Keratinocyte (primary cell): ENCODE measurements at regions not wholly inside any gene's neighbourhood (a gene's known extent, or its start where the extent isn't known, plus 50 kb on each side); places are given as distances from the start of the nearest gene placed in this dataset.

Experiments used
- DNase-seq: peaks from one replicate; pipeline ENCODE4 v3.0.0-alpha.2; 2011; ENCODE audit warnings: low read depth, missing footprints, low spot score
- FAIRE-seq: peaks from 2 replicates; lab custom pipeline; 2011; peaks lifted over from hg19 to GRCh38; lab: Jason Lieb, UNC
- H2AFZ ChIP-seq: 2 replicates; pipeline ENCODE4 v1.6.0; 2012; ENCODE audit warnings: low read length, control low read depth, inconsistent platforms; ENCODE audit not compliant: control insufficient read depth
- H3K27ac ChIP-seq: 2 replicates; pipeline ENCODE4 v1.5.1; 2011; ENCODE audit warnings: low read length; ENCODE audit not compliant: control insufficient read depth, insufficient read depth
- H3K27me3 ChIP-seq: 3 replicates; pipeline ENCODE4 v1.6.0; 2011; ENCODE audit warnings: low read length; ENCODE audit not compliant: control insufficient read depth, insufficient read depth; ENCODE audit errors: extremely low read depth
- H3K36me3 ChIP-seq, 2 experiments: 2 replicates in 1 of 2; 3 replicates in 1 of 2; pipeline ENCODE4 v1.5.1; 2011; ENCODE audit warnings: low read length in 2 of 2, mild to moderate bottlenecking in 1 of 2; ENCODE audit not compliant: control insufficient read depth in 2 of 2, insufficient read depth in 2 of 2; ENCODE audit errors: extremely low read depth in 1 of 2
- H3K4me1 ChIP-seq: 3 replicates; pipeline ENCODE4 v1.5.1; 2011; ENCODE audit warnings: low read length; ENCODE audit not compliant: control insufficient read depth, insufficient read depth; ENCODE audit errors: extremely low read depth
- H3K4me2 ChIP-seq: 3 replicates; pipeline ENCODE4 v1.6.0; 2011; ENCODE audit warnings: low read depth, low read length; ENCODE audit not compliant: control insufficient read depth, insufficient read depth; ENCODE audit errors: extremely low read depth
- H3K4me3 ChIP-seq, 3 experiments: fragments of 200-600 bp in 1 of 3; sonication (generic) in 1 of 3; 2 replicates in 2 of 3; 3 replicates in 1 of 3; pipeline ENCODE4 v1.5.1; 2011 to 2016; ENCODE audit warnings: low read length in 3 of 3, mild to moderate bottlenecking in 3 of 3, control low read depth in 2 of 3, inconsistent platforms in 1 of 3, low read depth in 1 of 3, mixed read lengths in 1 of 3, mixed run types in 1 of 3, moderate library complexity in 1 of 3; ENCODE audit not compliant: control insufficient read depth in 2 of 3, insufficient read depth in 2 of 3; ENCODE audit errors: extremely low read depth in 1 of 3
- H3K79me2 ChIP-seq: 2 replicates; pipeline ENCODE4 v1.6.0; 2012; ENCODE audit warnings: low read length; ENCODE audit not compliant: control insufficient read depth, insufficient read depth
- H3K9ac ChIP-seq: 3 replicates; pipeline ENCODE4 v1.6.0; 2011; ENCODE audit warnings: low read length; ENCODE audit not compliant: control insufficient read depth, insufficient read depth; ENCODE audit errors: extremely low read depth
- H3K9me1 ChIP-seq: 3 replicates; pipeline ENCODE4 v1.6.0; 2011; ENCODE audit warnings: low read length; ENCODE audit not compliant: control insufficient read depth, insufficient read depth; ENCODE audit errors: extremely low read depth
- H3K9me3 ChIP-seq: 2 replicates; pipeline ENCODE4 v1.5.1; 2012; ENCODE audit warnings: low read depth, low read length; ENCODE audit not compliant: control insufficient read depth
- H4K20me1 ChIP-seq: 3 replicates; pipeline ENCODE4 v1.6.0; 2011; ENCODE audit warnings: low read length; ENCODE audit not compliant: control insufficient read depth, insufficient read depth; ENCODE audit errors: extremely low read depth
- EZH2 ChIP-seq: IDR thresholded peaks from one replicate; pipeline ENCODE4 v1.6.1; 2012; ENCODE audit warnings: inconsistent platforms, mild to moderate bottlenecking, low read length, moderate library complexity
- dilution Hi-C: fragments of 300-500 bp; cut with MboI; formaldehyde crosslinking; loops from one replicate; pipeline ENCODE4 v1.7.0; 2020; ENCODE audit warnings: low sequenced_read_pairs; ENCODE audit not compliant: extremely low pct_ligation_motif_present
- TF ChIP-seq, protein P1 (sequence below), 3 experiments: IDR thresholded peaks in 1 of 3; conservative IDR thresholded peaks in 1 of 3; optimal IDR thresholded peaks in 1 of 3; 2 replicates in 2 of 3; 3 replicates in 1 of 3; pipeline versions ENCODE3 to v1.5.1; 2011; ENCODE audit warnings: low read length in 3 of 3, mild to moderate bottlenecking in 3 of 3, moderate library complexity in 2 of 3, control low read depth in 1 of 3, inconsistent platforms in 1 of 3; ENCODE audit not compliant: insufficient read depth in 2 of 3; ENCODE audit errors: extremely low read depth in 1 of 3

DNA sequence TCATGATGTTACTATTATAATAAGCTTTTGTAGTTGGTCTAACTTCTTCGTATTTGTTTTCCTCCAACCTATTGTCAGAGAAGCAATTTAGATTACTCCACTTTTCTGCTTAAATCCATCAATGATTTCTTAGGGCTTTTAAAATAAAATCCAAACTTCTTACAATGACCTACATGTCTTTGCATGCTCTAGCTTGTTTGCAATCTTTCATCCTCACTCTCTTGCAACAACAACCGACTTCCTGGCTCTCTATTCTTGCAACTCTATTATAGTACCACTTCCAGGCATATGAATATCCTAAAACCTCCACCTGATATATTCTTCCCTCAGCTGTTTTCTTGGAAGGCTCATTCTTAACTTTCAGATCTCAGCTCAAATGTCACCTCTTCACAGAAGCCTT is 1288.7 kb downstream of the PLA2G4A start:
- dilution Hi-C loops: no loop called here

GRCh38 chr1:188122646-188123045 is 1293.9 kb downstream of the PLA2G4A start:
- TF ChIP-seq EZH2: no peak
- TF ChIP-seq, protein P1, sequence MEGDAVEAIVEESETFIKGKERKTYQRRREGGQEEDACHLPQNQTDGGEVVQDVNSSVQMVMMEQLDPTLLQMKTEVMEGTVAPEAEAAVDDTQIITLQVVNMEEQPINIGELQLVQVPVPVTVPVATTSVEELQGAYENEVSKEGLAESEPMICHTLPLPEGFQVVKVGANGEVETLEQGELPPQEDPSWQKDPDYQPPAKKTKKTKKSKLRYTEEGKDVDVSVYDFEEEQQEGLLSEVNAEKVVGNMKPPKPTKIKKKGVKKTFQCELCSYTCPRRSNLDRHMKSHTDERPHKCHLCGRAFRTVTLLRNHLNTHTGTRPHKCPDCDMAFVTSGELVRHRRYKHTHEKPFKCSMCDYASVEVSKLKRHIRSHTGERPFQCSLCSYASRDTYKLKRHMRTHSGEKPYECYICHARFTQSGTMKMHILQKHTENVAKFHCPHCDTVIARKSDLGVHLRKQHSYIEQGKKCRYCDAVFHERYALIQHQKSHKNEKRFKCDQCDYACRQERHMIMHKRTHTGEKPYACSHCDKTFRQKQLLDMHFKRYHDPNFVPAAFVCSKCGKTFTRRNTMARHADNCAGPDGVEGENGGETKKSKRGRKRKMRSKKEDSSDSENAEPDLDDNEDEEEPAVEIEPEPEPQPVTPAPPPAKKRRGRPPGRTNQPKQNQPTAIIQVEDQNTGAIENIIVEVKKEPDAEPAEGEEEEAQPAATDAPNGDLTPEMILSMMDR (optimal IDR thresholded peaks at IDR 0.05 in 1 of 3, IDR thresholded peaks at IDR 0.05 in 1 of 3, conservative IDR thresholded peaks at IDR 0.05 in 1 of 3; ENCODE audit: extremely low read depth in 1 of 3, insufficient read depth in 2 of 3, low read length in 3 of 3): no peak
- no peak overlapping the region for H3K9ac ChIP-seq
- no peaks in the 10 kb centered on the region for H3K27me3 ChIP-seq
- H3K9me3 ChIP-seq: no peaks in the 10 kb centered on the region
- FAIRE-seq (no peak), DNase-seq (no peak)
- dilution Hi-C loops: no loop called here
- no peak overlapping the region for H3K4me3 ChIP-seq
- H3K79me2 ChIP-seq: no peaks in the 10 kb centered on the region
- no peaks in the 10 kb centered on the region for H4K20me1 ChIP-seq
- H3K4me2 ChIP-seq: no peak overlapping the region
- no peak overlapping the region for H3K27ac ChIP-seq
- H3K4me1 ChIP-seq: no peaks in the 10 kb centered on the region
- H2AFZ ChIP-seq: no peak overlapping the region
- no peaks in the 10 kb centered on the region for H3K9me1 ChIP-seq
- no peaks in the 10 kb centered on the region for H3K36me3 ChIP-seq

More for the DNA sequence above, 1288.7 kb downstream of the PLA2G4A start:
- no peak for DNase-seq
- no peak overlapping the region for H2AFZ ChIP-seq
- H3K36me3 ChIP-seq: no peaks in the 10 kb centered on the region
- H3K79me2 ChIP-seq: no peaks in the 10 kb centered on the region
- no peaks in the 10 kb centered on the region for H4K20me1 ChIP-seq
- no peaks in the 10 kb centered on the region for H3K27me3 ChIP-seq
- no peak overlapping the region for H3K4me2 ChIP-seq
- TF ChIP-seq EZH2: no peak
- TF ChIP-seq, protein P1 (optimal IDR thresholded peaks at IDR 0.05 in 1 of 3, IDR thresholded peaks at IDR 0.05 in 1 of 3, conservative IDR thresholded peaks at IDR 0.05 in 1 of 3; ENCODE audit: extremely low read depth in 1 of 3, insufficient read depth in 2 of 3, low read length in 3 of 3): no peak
- H3K9ac ChIP-seq: no peak overlapping the region
- H3K27ac ChIP-seq: no peak overlapping the region
- H3K4me1 ChIP-seq: no peaks in the 10 kb centered on the region
- no peaks in the 10 kb centered on the region for H3K9me1 ChIP-seq
- no peak overlapping the region for H3K4me3 ChIP-seq
- no peak for FAIRE-seq
- no peaks in the 10 kb centered on the region for H3K9me3 ChIP-seq
